Astrocyte (in vitro differentiated cells and primary cell): ENCODE measurements at regions not wholly inside any gene's neighbourhood (a gene's known extent, or its start where the extent isn't known, plus 50 kb on each side); places are given as distances from the start of the nearest gene placed in this dataset.

Experiments used
- EZH2 ChIP-seq: IDR thresholded peaks from 2 replicates; pipeline ENCODE4 v1.6.1; 2012; ENCODE audit warnings: mild to moderate bottlenecking, low read length, inconsistent platforms; ENCODE audit not compliant: insufficient read depth
- TF ChIP-seq, protein P1 (sequence below): IDR thresholded peaks from 2 replicates; pipeline ENCODE4 v1.5.1; 2011; ENCODE audit warnings: low read depth, mild to moderate bottlenecking, inconsistent platforms, low read length, moderate library complexity; ENCODE audit not compliant: insufficient read depth

DNA sequence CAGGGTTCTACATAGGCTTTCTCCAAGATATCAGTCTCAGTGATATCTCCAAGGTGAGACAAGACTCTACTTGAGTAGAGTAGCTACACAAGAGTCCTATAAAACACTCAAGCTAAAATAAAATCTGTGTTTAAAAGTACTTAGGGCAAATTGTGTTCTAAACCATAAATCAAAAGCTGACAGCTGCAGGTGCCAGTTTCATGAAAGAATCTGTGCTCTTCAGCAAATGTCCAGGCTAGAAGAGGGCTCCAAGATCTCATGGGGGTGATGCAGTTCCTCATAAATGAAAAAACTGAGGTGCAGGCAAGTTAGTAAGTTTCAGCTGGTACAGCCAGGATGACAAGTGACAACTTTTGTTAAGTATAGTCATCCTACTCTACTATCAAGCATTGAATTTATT is 142.8 kb upstream of the TNPO1 start:
- TF ChIP-seq, protein P1, sequence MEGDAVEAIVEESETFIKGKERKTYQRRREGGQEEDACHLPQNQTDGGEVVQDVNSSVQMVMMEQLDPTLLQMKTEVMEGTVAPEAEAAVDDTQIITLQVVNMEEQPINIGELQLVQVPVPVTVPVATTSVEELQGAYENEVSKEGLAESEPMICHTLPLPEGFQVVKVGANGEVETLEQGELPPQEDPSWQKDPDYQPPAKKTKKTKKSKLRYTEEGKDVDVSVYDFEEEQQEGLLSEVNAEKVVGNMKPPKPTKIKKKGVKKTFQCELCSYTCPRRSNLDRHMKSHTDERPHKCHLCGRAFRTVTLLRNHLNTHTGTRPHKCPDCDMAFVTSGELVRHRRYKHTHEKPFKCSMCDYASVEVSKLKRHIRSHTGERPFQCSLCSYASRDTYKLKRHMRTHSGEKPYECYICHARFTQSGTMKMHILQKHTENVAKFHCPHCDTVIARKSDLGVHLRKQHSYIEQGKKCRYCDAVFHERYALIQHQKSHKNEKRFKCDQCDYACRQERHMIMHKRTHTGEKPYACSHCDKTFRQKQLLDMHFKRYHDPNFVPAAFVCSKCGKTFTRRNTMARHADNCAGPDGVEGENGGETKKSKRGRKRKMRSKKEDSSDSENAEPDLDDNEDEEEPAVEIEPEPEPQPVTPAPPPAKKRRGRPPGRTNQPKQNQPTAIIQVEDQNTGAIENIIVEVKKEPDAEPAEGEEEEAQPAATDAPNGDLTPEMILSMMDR = no peak
- TF ChIP-seq EZH2 = no peak
